ENCODE measurements at regions not wholly inside any gene's neighbourhood (a gene's known extent, or its start where the extent isn't known, plus 50 kb on each side); places are given as distances from the start of the nearest gene placed in this dataset.

- no peak for FAIRE-seq
These were observed 257.2 kb downstream of the FOXO1 start for GRCh38 chr13:40409278-40409677.

GRCh38 chr13:40410315-40410714 is 256.1 kb downstream of the FOXO1 start:
- Histone ChIP-seq H3K4me3 (ENCODE audit: control insufficient read depth in 2 of 3, extremely low read depth in 1 of 3, insufficient read depth in 2 of 3, low read depth in 1 of 3, low read length in 3 of 3) (no peak overlapping the region), H3K4me1 (ENCODE audit: control insufficient read depth, extremely low read depth, insufficient read depth, low read length) (peaks cover 5% of the 10 kb centered on the region), H3K4me2 (ENCODE audit: control insufficient read depth, extremely low read depth, insufficient read depth, low read depth, low read length) (no peak overlapping the region), H3K36me3 (ENCODE audit: control insufficient read depth in 2 of 2, extremely low read depth in 1 of 2, insufficient read depth in 2 of 2, low read length in 2 of 2) (no peaks in the 10 kb centered on the region), H3K27me3 (ENCODE audit: control insufficient read depth, extremely low read depth, insufficient read depth, low read length) (no peaks in the 10 kb centered on the region), H4K20me1 (ENCODE audit: control insufficient read depth, extremely low read depth, insufficient read depth, low read length) (no peaks in the 10 kb centered on the region), H3K79me2 (ENCODE audit: control insufficient read depth, insufficient read depth, low read length) (no peaks in the 10 kb centered on the region), H3K9me3 (ENCODE audit: control insufficient read depth, low read depth, low read length) (no peaks in the 10 kb centered on the region), H3K9ac (ENCODE audit: control insufficient read depth, extremely low read depth, insufficient read depth, low read length) (no peak overlapping the region), H3K27ac (ENCODE audit: control insufficient read depth, insufficient read depth, low read length) (no peak overlapping the region), H2AFZ (ENCODE audit: control insufficient read depth, low read length) (no peak overlapping the region), H3K9me1 (ENCODE audit: control insufficient read depth, extremely low read depth, insufficient read depth, low read length) (no peaks in the 10 kb centered on the region)
- no peak for FAIRE-seq
- dilution Hi-C loops (cut with MboI; ENCODE audit: extremely low pct_ligation_motif_present, low sequenced_read_pairs): no loop called here
- TF ChIP-seq, protein P1, sequence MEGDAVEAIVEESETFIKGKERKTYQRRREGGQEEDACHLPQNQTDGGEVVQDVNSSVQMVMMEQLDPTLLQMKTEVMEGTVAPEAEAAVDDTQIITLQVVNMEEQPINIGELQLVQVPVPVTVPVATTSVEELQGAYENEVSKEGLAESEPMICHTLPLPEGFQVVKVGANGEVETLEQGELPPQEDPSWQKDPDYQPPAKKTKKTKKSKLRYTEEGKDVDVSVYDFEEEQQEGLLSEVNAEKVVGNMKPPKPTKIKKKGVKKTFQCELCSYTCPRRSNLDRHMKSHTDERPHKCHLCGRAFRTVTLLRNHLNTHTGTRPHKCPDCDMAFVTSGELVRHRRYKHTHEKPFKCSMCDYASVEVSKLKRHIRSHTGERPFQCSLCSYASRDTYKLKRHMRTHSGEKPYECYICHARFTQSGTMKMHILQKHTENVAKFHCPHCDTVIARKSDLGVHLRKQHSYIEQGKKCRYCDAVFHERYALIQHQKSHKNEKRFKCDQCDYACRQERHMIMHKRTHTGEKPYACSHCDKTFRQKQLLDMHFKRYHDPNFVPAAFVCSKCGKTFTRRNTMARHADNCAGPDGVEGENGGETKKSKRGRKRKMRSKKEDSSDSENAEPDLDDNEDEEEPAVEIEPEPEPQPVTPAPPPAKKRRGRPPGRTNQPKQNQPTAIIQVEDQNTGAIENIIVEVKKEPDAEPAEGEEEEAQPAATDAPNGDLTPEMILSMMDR (optimal IDR thresholded peaks at IDR 0.05 in 1 of 3, IDR thresholded peaks at IDR 0.05 in 1 of 3, conservative IDR thresholded peaks at IDR 0.05 in 1 of 3; ENCODE audit: extremely low read depth in 1 of 3, insufficient read depth in 2 of 3, low read length in 3 of 3): no peak
- no peak for TF ChIP-seq EZH2 (IDR thresholded peaks at IDR 0.05; ENCODE audit: low read length)
- DNase-seq (ENCODE audit: low read depth, low spot score): no peak

More at GRCh38 chr13:40409278-40409677, 257.2 kb downstream of the FOXO1 start:
- no peak overlapping the region for H3K4me3 ChIP-seq (ENCODE audit: control insufficient read depth in 2 of 3, extremely low read depth in 1 of 3, insufficient read depth in 2 of 3, low read depth in 1 of 3, low read length in 3 of 3)
- no peaks in the 10 kb centered on the region for H3K9me3 ChIP-seq (ENCODE audit: control insufficient read depth, low read depth, low read length)
- H3K9ac ChIP-seq (ENCODE audit: control insufficient read depth, extremely low read depth, insufficient read depth, low read length): no peak overlapping the region
- no peaks in the 10 kb centered on the region for H3K9me1 ChIP-seq (ENCODE audit: control insufficient read depth, extremely low read depth, insufficient read depth, low read length)
- peaks cover 5% of the 10 kb centered on the region for H3K4me1 ChIP-seq (ENCODE audit: control insufficient read depth, extremely low read depth, insufficient read depth, low read length)
- TF ChIP-seq, protein P1 (optimal IDR thresholded peaks at IDR 0.05 in 1 of 3, IDR thresholded peaks at IDR 0.05 in 1 of 3, conservative IDR thresholded peaks at IDR 0.05 in 1 of 3; ENCODE audit: extremely low read depth in 1 of 3, insufficient read depth in 2 of 3, low read length in 3 of 3): no peak
- no peak for TF ChIP-seq EZH2 (IDR thresholded peaks at IDR 0.05; ENCODE audit: low read length)
- no peak overlapping the region for H2AFZ ChIP-seq (ENCODE audit: control insufficient read depth, low read length)
- H4K20me1 ChIP-seq (ENCODE audit: control insufficient read depth, extremely low read depth, insufficient read depth, low read length): no peaks in the 10 kb centered on the region
- DNase-seq (ENCODE audit: low read depth, low spot score): no peak
- dilution Hi-C loops (cut with MboI; ENCODE audit: extremely low pct_ligation_motif_present, low sequenced_read_pairs): no loop called here
- no peaks in the 10 kb centered on the region for H3K27me3 ChIP-seq (ENCODE audit: control insufficient read depth, extremely low read depth, insufficient read depth, low read length)
- no peak overlapping the region for H3K27ac ChIP-seq (ENCODE audit: control insufficient read depth, insufficient read depth, low read length)
- H3K36me3 ChIP-seq (ENCODE audit: control insufficient read depth in 2 of 2, extremely low read depth in 1 of 2, insufficient read depth in 2 of 2, low read length in 2 of 2): no peaks in the 10 kb centered on the region
- H3K4me2 ChIP-seq (ENCODE audit: control insufficient read depth, extremely low read depth, insufficient read depth, low read depth, low read length): no peak overlapping the region
- H3K79me2 ChIP-seq (ENCODE audit: control insufficient read depth, insufficient read depth, low read length): no peaks in the 10 kb centered on the region

Data from keratinocyte (primary cell).